PC-3 (cell line): ENCODE measurements at regions not wholly inside any gene's neighbourhood (a gene's known extent, or its start where the extent isn't known, plus 50 kb on each side); places are given as distances from the start of the nearest gene placed in this dataset.

Experiments
- EZH2 ChIP-seq: fragments of 300-600 bp; sonication (generic); IDR thresholded peaks from one replicate; pipeline ENCODE4 v1.6.1; 2017; ENCODE audit warnings: antibody characterized with exemption, mild to moderate bottlenecking, low read length; ENCODE audit not compliant: unreplicated experiment
- EZH2phosphoT487 ChIP-seq: fragments of 300-600 bp; sonication (generic); IDR thresholded peaks from 2 replicates; pipeline ENCODE4 v1.6.1; 2018; ENCODE audit warnings: mild to moderate bottlenecking, antibody characterized with exemption, low read length, borderline replicate concordance
- TF ChIP-seq, protein P1 (sequence below): fragments of 300-600 bp; sonication (generic); conservative IDR thresholded peaks from 2 replicates; pipeline ENCODE4 v1.5.1; 2017; ENCODE audit warnings: antibody characterized with exemption, low read depth, mild to moderate bottlenecking, low read length

DNA sequence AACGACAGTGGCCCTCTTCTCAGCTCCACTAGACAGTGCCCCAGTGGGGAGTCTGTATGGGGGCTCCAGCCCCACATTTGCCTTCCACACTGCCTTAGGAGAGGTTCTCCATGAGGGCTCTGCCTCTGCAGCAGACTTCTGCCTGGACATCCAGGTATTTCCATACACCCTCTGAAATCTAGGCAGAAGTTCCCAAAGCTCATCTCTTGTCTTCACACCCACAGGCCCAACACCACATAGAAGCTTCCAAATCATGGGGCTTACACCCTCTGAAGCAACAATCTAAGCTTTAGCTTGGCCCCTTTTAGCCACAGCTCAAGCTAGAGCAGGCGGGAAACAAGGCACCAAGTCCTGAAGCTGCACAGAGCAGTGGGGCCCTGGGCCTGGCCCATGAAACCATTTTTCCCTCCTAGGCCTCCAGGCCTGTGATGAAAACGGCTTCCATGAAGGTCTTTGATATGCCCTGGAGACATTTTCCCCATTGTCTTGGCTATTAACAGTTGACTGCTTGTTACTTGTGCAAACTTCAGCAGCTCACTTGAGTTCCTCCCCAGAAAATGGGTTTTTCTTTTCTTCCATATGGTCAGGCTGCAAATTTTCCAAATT is 89.2 kb downstream of the KBTBD2 start:
- TF ChIP-seq, protein P1, sequence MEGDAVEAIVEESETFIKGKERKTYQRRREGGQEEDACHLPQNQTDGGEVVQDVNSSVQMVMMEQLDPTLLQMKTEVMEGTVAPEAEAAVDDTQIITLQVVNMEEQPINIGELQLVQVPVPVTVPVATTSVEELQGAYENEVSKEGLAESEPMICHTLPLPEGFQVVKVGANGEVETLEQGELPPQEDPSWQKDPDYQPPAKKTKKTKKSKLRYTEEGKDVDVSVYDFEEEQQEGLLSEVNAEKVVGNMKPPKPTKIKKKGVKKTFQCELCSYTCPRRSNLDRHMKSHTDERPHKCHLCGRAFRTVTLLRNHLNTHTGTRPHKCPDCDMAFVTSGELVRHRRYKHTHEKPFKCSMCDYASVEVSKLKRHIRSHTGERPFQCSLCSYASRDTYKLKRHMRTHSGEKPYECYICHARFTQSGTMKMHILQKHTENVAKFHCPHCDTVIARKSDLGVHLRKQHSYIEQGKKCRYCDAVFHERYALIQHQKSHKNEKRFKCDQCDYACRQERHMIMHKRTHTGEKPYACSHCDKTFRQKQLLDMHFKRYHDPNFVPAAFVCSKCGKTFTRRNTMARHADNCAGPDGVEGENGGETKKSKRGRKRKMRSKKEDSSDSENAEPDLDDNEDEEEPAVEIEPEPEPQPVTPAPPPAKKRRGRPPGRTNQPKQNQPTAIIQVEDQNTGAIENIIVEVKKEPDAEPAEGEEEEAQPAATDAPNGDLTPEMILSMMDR, result no peak
- TF ChIP-seq EZH2phosphoT487 (no peak), EZH2 (no peak)
